HEK293T (cell line): ENCODE measurements at regions not wholly inside any gene's neighbourhood (a gene's known extent, or its start where the extent isn't known, plus 50 kb on each side); places are given as distances from the start of the nearest gene placed in this dataset.

Source experiments
- BHLHE40 ChIP-seq: fragments of 450-650 bp; IDR thresholded peaks from 2 replicates; pipeline ENCODE4 v1.6.1; 2016; ENCODE audit warnings: mild to moderate bottlenecking, moderate library complexity, borderline replicate concordance
- CTBP1 ChIP-seq: fragments of 450-650 bp; IDR thresholded peaks from 2 replicates; pipeline ENCODE4 v1.6.1; 2016; ENCODE audit warnings: borderline replicate concordance
- ELF4 ChIP-seq: fragments of 450-650 bp; IDR thresholded peaks from 2 replicates; pipeline ENCODE4 v1.6.1; 2017; ENCODE audit warnings: antibody characterized with exemption
- FOXK2 ChIP-seq: fragments of 450-650 bp; IDR thresholded peaks from 2 replicates; pipeline ENCODE4 v1.6.1; 2016; ENCODE audit warnings: mild to moderate bottlenecking
- HDGF ChIP-seq: fragments of 450-650 bp; IDR thresholded peaks from 2 replicates; pipeline ENCODE4 v1.6.1; 2017; ENCODE audit warnings: antibody characterized with exemption, borderline replicate concordance
- SP1 ChIP-seq: fragments of 450-650 bp; IDR thresholded peaks from 2 replicates; pipeline ENCODE4 v1.6.1; 2017
- SUZ12 ChIP-seq: fragments of 450-650 bp; IDR thresholded peaks from 2 replicates; pipeline ENCODE4 v1.6.1; 2016; ENCODE audit warnings: mild to moderate bottlenecking

- TF ChIP-seq CTBP1 (no peak), SUZ12 (no peak), ELF4 (no peak), BHLHE40 (no peak), SP1 (no peak), FOXK2 (no peak), HDGF (no peak)
These were observed 366.5 kb downstream of the CXXC4 start for GRCh38 chr4:104128031-104128849.
